SK-N-SH treated with all-trans-retinoic acid at 6 μM for 48 hours (cell line): ENCODE measurements at regions not wholly inside any gene's neighbourhood (a gene's known extent, or its start where the extent isn't known, plus 50 kb on each side); places are given as distances from the start of the nearest gene placed in this dataset.

ENCODE experiments used
- ATAC-seq: fragments of 200-7000 bp; cut with Tn5 transposase; 3 replicates; pipeline ENCODE4 v1.9.1; 2020; ENCODE audit warnings: mild to moderate bottlenecking, moderate library complexity
- ARNTL ChIP-seq: fragments of 450-650 bp; formaldehyde crosslinking; IDR thresholded peaks from 2 replicates; pipeline ENCODE4 v1.5.0; 2020; ENCODE audit warnings: low read depth, mild to moderate bottlenecking, moderate library complexity, borderline replicate concordance
- BACH2 ChIP-seq: fragments of 250-450 bp; sonication (Bioruptor Pico); IDR thresholded peaks from 2 replicates; pipeline ENCODE4 v1.9.0; 2021; ENCODE audit warnings: mild to moderate bottlenecking, borderline replicate concordance
- CSDC2 ChIP-seq: fragments of 250-450 bp; sonication (Bioruptor Pico); IDR thresholded peaks from 2 replicates; pipeline ENCODE4 v1.5.0; 2020; ENCODE audit warnings: mild to moderate bottlenecking, moderate library complexity
- ESRRG ChIP-seq: fragments of 250-450 bp; sonication (Bioruptor Pico); IDR thresholded peaks from 2 replicates; pipeline ENCODE4 v1.6.1; 2021; ENCODE audit warnings: mild to moderate bottlenecking
- GLIS3 ChIP-seq: fragments of 250-450 bp; sonication (Bioruptor Pico); IDR thresholded peaks from 2 replicates; pipeline ENCODE4 v1.5.0; 2020; ENCODE audit warnings: mild to moderate bottlenecking, moderate library complexity
- OSR1 ChIP-seq: fragments of 250-450 bp; sonication (Bioruptor Pico); IDR thresholded peaks from 2 replicates; pipeline ENCODE4 v1.8.0; 2022; ENCODE audit warnings: moderate library complexity, mild to moderate bottlenecking, inconsistent platforms
- PATZ1 ChIP-seq: fragments of 250-450 bp; sonication (Bioruptor Pico); IDR thresholded peaks from 2 replicates; pipeline ENCODE4 v1.8.0; 2020; ENCODE audit warnings: mild to moderate bottlenecking, moderate library complexity, borderline replicate concordance
- POU6F1 ChIP-seq: fragments of 250-450 bp; sonication (Bioruptor Pico); IDR thresholded peaks from 2 replicates; pipeline ENCODE4 v1.8.0; 2021; ENCODE audit warnings: low read depth, mild to moderate bottlenecking, moderate library complexity, borderline replicate concordance
- PPARA ChIP-seq: fragments of 250-450 bp; sonication (Bioruptor Pico); IDR thresholded peaks from 2 replicates; pipeline ENCODE4 v1.5.0; 2020; ENCODE audit warnings: mild to moderate bottlenecking, borderline replicate concordance
- RARB ChIP-seq: fragments of 250-450 bp; sonication (Bioruptor Pico); IDR thresholded peaks from 2 replicates; pipeline ENCODE4 v1.8.0; 2021; ENCODE audit warnings: mild to moderate bottlenecking, moderate library complexity
- TCF4 ChIP-seq: fragments of 250-450 bp; sonication (Bioruptor Pico); IDR thresholded peaks from 2 replicates; pipeline ENCODE4 v1.8.0; 2021; ENCODE audit warnings: mild to moderate bottlenecking, moderate library complexity, borderline replicate concordance
- TOX ChIP-seq: fragments of 250-450 bp; sonication (Bioruptor Pico); IDR thresholded peaks from 2 replicates; pipeline ENCODE4 v1.8.0; 2021; ENCODE audit warnings: mild to moderate bottlenecking, moderate library complexity, borderline replicate concordance
- TSHZ2 ChIP-seq: fragments of 250-450 bp; sonication (Bioruptor Pico); IDR thresholded peaks from 2 replicates; pipeline ENCODE4 v1.5.0; 2020; ENCODE audit warnings: mild to moderate bottlenecking, moderate library complexity
- ZC3H10 ChIP-seq: fragments of 250-450 bp; sonication (Bioruptor Pico); IDR thresholded peaks from 2 replicates; pipeline ENCODE4 v1.5.1; 2021; ENCODE audit warnings: mild to moderate bottlenecking, moderate library complexity
- ZFP3 ChIP-seq: fragments of 250-450 bp; sonication (Bioruptor Pico); IDR thresholded peaks from 2 replicates; pipeline ENCODE4 v1.5.0; 2020; ENCODE audit warnings: mild to moderate bottlenecking, moderate library complexity
- ZFP30 ChIP-seq: fragments of 450-650 bp; formaldehyde crosslinking; IDR thresholded peaks from 2 replicates; pipeline ENCODE4 v1.5.0; 2022; ENCODE audit warnings: mild to moderate bottlenecking, moderate library complexity
- ZNF70 ChIP-seq: fragments of 450-650 bp; formaldehyde crosslinking; IDR thresholded peaks from 2 replicates; pipeline ENCODE4 v1.5.0; 2020; ENCODE audit warnings: mild to moderate bottlenecking, moderate library complexity
- ZNF8 ChIP-seq: fragments of 450-650 bp; formaldehyde crosslinking; IDR thresholded peaks from 2 replicates; pipeline ENCODE4 v1.5.0; 2020; ENCODE audit warnings: mild to moderate bottlenecking, moderate library complexity
- TF ChIP-seq, protein P1 (sequence below): fragments of 250-450 bp; sonication (Bioruptor Pico); IDR thresholded peaks from 2 replicates; pipeline ENCODE4 v1.5.1; 2020; ENCODE audit warnings: low read depth, mild to moderate bottlenecking, moderate library complexity

GRCh38 chr10:111560027-111560426 is 483.2 kb downstream of the ADRA2A start:
- TF ChIP-seq ZNF8: no peak
- no peak for TF ChIP-seq TSHZ2 (CRISPR knock-in tag)
- TF ChIP-seq ZC3H10 (CRISPR knock-in tag): no peak
- TF ChIP-seq POU6F1 (CRISPR knock-in tag): no peak
- no peak for TF ChIP-seq ZFP3 (CRISPR knock-in tag)
- TF ChIP-seq ZNF70 (CRISPR knock-in tag): no peak

DNA sequence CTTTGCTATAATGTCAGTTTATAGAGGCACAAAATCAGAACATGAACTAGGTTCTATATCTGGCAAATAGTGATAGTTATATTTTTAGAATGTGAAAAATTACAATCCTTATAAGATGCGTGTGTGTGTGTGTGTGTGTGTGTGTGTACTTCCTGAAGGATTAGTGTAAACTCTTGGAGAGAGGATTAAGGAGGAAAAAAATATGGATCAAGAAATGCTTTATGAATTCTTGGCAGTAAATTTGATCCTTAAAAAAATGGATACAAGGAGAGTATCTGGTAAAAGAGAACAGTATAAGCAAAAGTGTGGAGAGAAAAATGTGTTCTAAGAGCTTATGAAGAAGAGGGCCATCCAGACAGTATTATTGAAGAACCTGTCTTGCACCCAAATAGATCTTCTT is 484.3 kb downstream of the ADRA2A start:
- no peak for ATAC-seq

More at GRCh38 chr10:111560027-111560426, 483.2 kb downstream of the ADRA2A start:
- no peak for ATAC-seq

GRCh38 chr10:111565542-111565941 is 488.7 kb downstream of the ADRA2A start:
- ATAC-seq: no peak
- TF ChIP-seq ARNTL (CRISPR knock-in tag) (no peak), BACH2 (CRISPR knock-in tag) (no peak), PPARA (CRISPR knock-in tag) (no peak), TOX (no peak), ZNF8 (no peak), ZFP30 (CRISPR knock-in tag) (no peak), GLIS3 (CRISPR knock-in tag) (no peak), PATZ1 (CRISPR knock-in tag) (no peak), TSHZ2 (CRISPR knock-in tag) (no peak), ZC3H10 (CRISPR knock-in tag) (no peak)

More for the DNA sequence above, 484.3 kb downstream of the ADRA2A start:
- TF ChIP-seq ZFP30 (CRISPR knock-in tag): no peak
- TF ChIP-seq ZFP3 (CRISPR knock-in tag): no peak
- TF ChIP-seq PATZ1 (CRISPR knock-in tag): no peak
- TF ChIP-seq RARB: no peak
- no peak for TF ChIP-seq ZNF70 (CRISPR knock-in tag)
- TF ChIP-seq, protein P1, sequence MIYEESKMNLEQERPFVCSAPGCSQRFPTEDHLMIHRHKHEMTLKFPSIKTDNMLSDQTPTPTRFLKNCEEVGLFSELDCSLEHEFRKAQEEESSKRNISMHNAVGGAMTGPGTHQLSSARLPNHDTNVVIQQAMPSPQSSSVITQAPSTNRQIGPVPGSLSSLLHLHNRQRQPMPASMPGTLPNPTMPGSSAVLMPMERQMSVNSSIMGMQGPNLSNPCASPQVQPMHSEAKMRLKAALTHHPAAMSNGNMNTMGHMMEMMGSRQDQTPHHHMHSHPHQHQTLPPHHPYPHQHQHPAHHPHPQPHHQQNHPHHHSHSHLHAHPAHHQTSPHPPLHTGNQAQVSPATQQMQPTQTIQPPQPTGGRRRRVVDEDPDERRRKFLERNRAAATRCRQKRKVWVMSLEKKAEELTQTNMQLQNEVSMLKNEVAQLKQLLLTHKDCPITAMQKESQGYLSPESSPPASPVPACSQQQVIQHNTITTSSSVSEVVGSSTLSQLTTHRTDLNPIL (CRISPR knock-in tag): no peak
- TF ChIP-seq ZC3H10 (CRISPR knock-in tag): no peak
- TF ChIP-seq BACH2 (CRISPR knock-in tag): no peak
- TF ChIP-seq OSR1 (CRISPR knock-in tag): no peak
- no peak for TF ChIP-seq PPARA (CRISPR knock-in tag)
- TF ChIP-seq TCF4 (CRISPR knock-in tag): no peak
- no peak for TF ChIP-seq ARNTL (CRISPR knock-in tag)
- TF ChIP-seq POU6F1 (CRISPR knock-in tag): no peak
- no peak for TF ChIP-seq GLIS3 (CRISPR knock-in tag)
- no peak for TF ChIP-seq TOX
- no peak for TF ChIP-seq ESRRG (CRISPR knock-in tag)
- no peak for TF ChIP-seq CSDC2
- TF ChIP-seq, all 23 proteins: peak for 0
